ENCODE measurements at regions not wholly inside any gene's neighbourhood (a gene's known extent, or its start where the extent isn't known, plus 50 kb on each side); places are given as distances from the start of the nearest gene placed in this dataset.
"Not testable (repeated sequence)": the region's sequence is repeated elsewhere in the genome, so short reads cannot be mapped to it uniquely, and the experiment has no call there.

- no peak for DNase-seq (ENCODE audit: low spot score)
- Mint-ChIP-seq H3K9me3 (ENCODE audit: low read depth) (no peaks in the 10 kb centered on the region), H3K4me1 (ENCODE audit: low read depth) (no peaks in the 10 kb centered on the region), H3K4me3 (ENCODE audit: unreplicated experiment) (no peak overlapping the region), H3K36me3 (ENCODE audit: low read depth) (no peaks in the 10 kb centered on the region), H3K27ac (ENCODE audit: unreplicated experiment) (no peak overlapping the region), H3K27me3 (ENCODE audit: low read depth) (no peaks in the 10 kb centered on the region)
- TF ChIP-seq CTCF (IDR thresholded peaks at IDR 0.05) = no peak
Observed at GRCh38 chr3:17874636-17875035, 132.2 kb upstream of the TBC1D5 start.

- Mint-ChIP-seq H3K27ac (ENCODE audit: unreplicated experiment) (no peak overlapping the region), H3K27me3 (ENCODE audit: low read depth) (no peaks in the 10 kb centered on the region), H3K4me1 (ENCODE audit: low read depth) (peaks cover 5% of the 10 kb centered on the region), H3K9me3 (ENCODE audit: low read depth) (no peaks in the 10 kb centered on the region), H3K4me3 (ENCODE audit: unreplicated experiment) (no peak overlapping the region), H3K36me3 (ENCODE audit: low read depth) (no peaks in the 10 kb centered on the region)
- no peak for DNase-seq (ENCODE audit: low spot score)
- TF ChIP-seq CTCF (IDR thresholded peaks at IDR 0.05) = no peak
Observed at GRCh38 chr3:17872457-17872856, 130.0 kb upstream of the TBC1D5 start.

- TF ChIP-seq CTCF (IDR thresholded peaks at IDR 0.05) = no peak
- peaks cover 15% of the 10 kb centered on the region for H3K4me1 Mint-ChIP-seq (ENCODE audit: low read depth)
Observed at GRCh38 chr3:17865631-17866030, 123.2 kb upstream of the TBC1D5 start.

GRCh38 chr3:17861476-17861875 is 119.0 kb upstream of the TBC1D5 start:
- Mint-ChIP-seq H3K27ac (ENCODE audit: unreplicated experiment) (peak overlapping the region; percentile 49), H3K4me1 (ENCODE audit: low read depth) (peaks cover 10% of the 10 kb centered on the region), H3K27me3 (ENCODE audit: low read depth) (no peaks in the 10 kb centered on the region), H3K4me3 (ENCODE audit: unreplicated experiment) (peak overlapping the region; percentile 84), H3K9me3 (ENCODE audit: low read depth) (peaks cover 22% of the 10 kb centered on the region), H3K36me3 (ENCODE audit: low read depth) (peaks cover 5% of the 10 kb centered on the region)
- TF ChIP-seq CTCF (IDR thresholded peaks at IDR 0.05) = no peak
- DNase-seq (ENCODE audit: low spot score) = no peak

More at GRCh38 chr3:17865631-17866030, 123.2 kb upstream of the TBC1D5 start:
- Mint-ChIP-seq H3K27ac (ENCODE audit: unreplicated experiment) (no peak overlapping the region), H3K4me3 (ENCODE audit: unreplicated experiment) (no peak overlapping the region), H3K27me3 (ENCODE audit: low read depth) (no peaks in the 10 kb centered on the region), H3K9me3 (ENCODE audit: low read depth) (peaks cover 8% of the 10 kb centered on the region), H3K36me3 (ENCODE audit: low read depth) (peaks cover 2% of the 10 kb centered on the region)
- no peak for DNase-seq (ENCODE audit: low spot score)

DNA sequence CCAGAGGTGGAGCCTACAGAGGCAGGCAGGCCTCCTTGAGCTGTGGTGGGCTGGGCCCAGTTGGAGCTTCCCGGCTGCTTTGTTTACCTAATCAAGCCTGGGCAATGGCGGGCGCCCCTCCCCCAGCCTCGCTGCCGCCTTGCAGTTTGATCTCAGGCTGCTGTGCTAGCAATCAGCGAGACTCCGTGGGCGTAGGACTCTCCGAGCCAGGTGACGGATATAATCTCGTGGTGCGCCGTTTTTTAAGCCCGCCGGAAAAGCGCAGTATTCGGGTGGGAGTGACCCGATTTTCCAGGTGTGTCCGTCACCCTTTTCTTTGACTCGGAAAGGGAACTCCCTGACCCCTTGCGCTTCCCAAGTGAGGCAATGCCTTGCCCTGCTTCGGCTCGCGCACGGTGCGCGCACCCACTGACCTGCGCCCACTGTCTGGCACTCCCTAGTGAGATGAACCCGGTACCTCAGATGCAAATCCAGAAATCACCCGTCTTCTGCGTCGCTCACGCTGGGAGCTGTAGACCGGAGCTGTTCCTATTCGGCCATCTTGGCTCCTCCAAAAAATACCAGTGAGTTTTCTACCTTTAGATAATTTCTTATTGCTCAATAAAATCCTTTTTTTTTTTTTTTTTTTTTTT is 118.5 kb upstream of the TBC1D5 start:
- not testable (repeated sequence) for H3K36me3 Mint-ChIP-seq (ENCODE audit: low read depth); H3K4me1 Mint-ChIP-seq (ENCODE audit: low read depth); DNase-seq (ENCODE audit: low spot score); H3K27me3 Mint-ChIP-seq (ENCODE audit: low read depth)
- peaks cover 27% of the 10 kb centered on the region for H3K9me3 Mint-ChIP-seq (ENCODE audit: low read depth)
- peak overlapping the region; percentile 84 for H3K4me3 Mint-ChIP-seq (ENCODE audit: unreplicated experiment)
- H3K27ac Mint-ChIP-seq (ENCODE audit: unreplicated experiment) = peak overlapping the region; percentile 85

- peaks cover 20% of the 10 kb centered on the region for H3K36me3 Mint-ChIP-seq (ENCODE audit: low read depth)
- H3K4me1 Mint-ChIP-seq (ENCODE audit: low read depth) = peaks cover 4% of the 10 kb centered on the region
- H3K27me3 Mint-ChIP-seq (ENCODE audit: low read depth) = no peaks in the 10 kb centered on the region
- H3K9me3 Mint-ChIP-seq (ENCODE audit: low read depth) = peaks cover 39% of the 10 kb centered on the region
- H3K27ac Mint-ChIP-seq (ENCODE audit: unreplicated experiment) = no peak overlapping the region
- no peak for DNase-seq (ENCODE audit: low spot score)
- TF ChIP-seq CTCF (IDR thresholded peaks at IDR 0.05) = no peak
- H3K4me3 Mint-ChIP-seq (ENCODE audit: unreplicated experiment) = no peak overlapping the region
Observed at GRCh38 chr3:17852217-17852616, 109.8 kb upstream of the TBC1D5 start.

Data from chondrocyte (in vitro differentiated cells).